Transverse colon (tissue), 3 donors: ENCODE measurements at regions not wholly inside any gene's neighbourhood (a gene's known extent, or its start where the extent isn't known, plus 50 kb on each side); places are given as distances from the start of the nearest gene placed in this dataset.

Experiments
- POLR2A ChIP-seq: fragments of 450-650 bp; IDR thresholded peaks from one replicate; pipeline ENCODE4 v1.6.1; 2016; ENCODE audit warnings: antibody characterized with exemption, mild to moderate bottlenecking, moderate library complexity
- TF ChIP-seq, protein P1 (sequence below), 5 experiments: fragments of 200-600 bp in 3 of 5; fragments of 450-650 bp in 2 of 5; sonication (generic) in 3 of 5; IDR thresholded peaks; 1 replicate in 2 of 5; 2 replicates in 3 of 5; pipeline ENCODE4 v1.5.1; 2016 to 2017; ENCODE audit warnings: antibody characterized with exemption in 5 of 5, inconsistent platforms in 3 of 5, mild to moderate bottlenecking in 2 of 5, moderate library complexity in 1 of 5

DNA sequence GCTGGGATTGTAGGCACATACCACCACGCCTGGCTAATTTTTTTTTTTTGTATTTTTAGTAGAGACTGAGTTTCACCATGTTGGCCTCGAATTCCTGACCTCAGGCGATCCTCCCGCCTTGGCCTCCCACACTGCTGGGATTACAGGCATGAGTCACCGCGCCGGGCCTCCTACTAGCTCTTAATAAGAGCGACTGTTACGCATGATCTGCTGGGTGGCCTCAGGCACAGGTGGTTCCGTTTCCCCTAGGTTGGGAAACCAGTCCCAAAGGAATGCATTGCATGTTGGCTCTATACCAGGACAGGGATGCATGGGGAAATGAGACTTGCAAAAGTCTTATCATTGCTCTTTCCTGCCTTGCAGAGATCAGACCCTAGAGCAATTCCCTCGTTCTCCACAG is 184.7 kb upstream of the PPP1R26 start:
- TF ChIP-seq POLR2A, result no peak
- TF ChIP-seq, protein P1, sequence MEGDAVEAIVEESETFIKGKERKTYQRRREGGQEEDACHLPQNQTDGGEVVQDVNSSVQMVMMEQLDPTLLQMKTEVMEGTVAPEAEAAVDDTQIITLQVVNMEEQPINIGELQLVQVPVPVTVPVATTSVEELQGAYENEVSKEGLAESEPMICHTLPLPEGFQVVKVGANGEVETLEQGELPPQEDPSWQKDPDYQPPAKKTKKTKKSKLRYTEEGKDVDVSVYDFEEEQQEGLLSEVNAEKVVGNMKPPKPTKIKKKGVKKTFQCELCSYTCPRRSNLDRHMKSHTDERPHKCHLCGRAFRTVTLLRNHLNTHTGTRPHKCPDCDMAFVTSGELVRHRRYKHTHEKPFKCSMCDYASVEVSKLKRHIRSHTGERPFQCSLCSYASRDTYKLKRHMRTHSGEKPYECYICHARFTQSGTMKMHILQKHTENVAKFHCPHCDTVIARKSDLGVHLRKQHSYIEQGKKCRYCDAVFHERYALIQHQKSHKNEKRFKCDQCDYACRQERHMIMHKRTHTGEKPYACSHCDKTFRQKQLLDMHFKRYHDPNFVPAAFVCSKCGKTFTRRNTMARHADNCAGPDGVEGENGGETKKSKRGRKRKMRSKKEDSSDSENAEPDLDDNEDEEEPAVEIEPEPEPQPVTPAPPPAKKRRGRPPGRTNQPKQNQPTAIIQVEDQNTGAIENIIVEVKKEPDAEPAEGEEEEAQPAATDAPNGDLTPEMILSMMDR (IDR thresholded peaks at IDR 0.05), result no peak
